GM12864 (cell line): ENCODE measurements at regions not wholly inside any gene's neighbourhood (a gene's known extent, or its start where the extent isn't known, plus 50 kb on each side); places are given as distances from the start of the nearest gene placed in this dataset.

Experiments used
- DNase-seq: peaks from one replicate; pipeline ENCODE4 v3.0.0-alpha.2; 2011; ENCODE audit warnings: low read depth
- H3K4me3 ChIP-seq: 2 replicates; pipeline ENCODE4 v1.5.1; 2011; ENCODE audit warnings: mild to moderate bottlenecking, low read depth, low read length, control low read depth
- TF ChIP-seq, protein P1 (sequence below): IDR thresholded peaks from 2 replicates; pipeline ENCODE4 v1.5.1; 2011; ENCODE audit warnings: low read depth, mild to moderate bottlenecking, moderate library complexity, low read length, control low read depth, inconsistent platforms; ENCODE audit errors: missing control alignments

DNA sequence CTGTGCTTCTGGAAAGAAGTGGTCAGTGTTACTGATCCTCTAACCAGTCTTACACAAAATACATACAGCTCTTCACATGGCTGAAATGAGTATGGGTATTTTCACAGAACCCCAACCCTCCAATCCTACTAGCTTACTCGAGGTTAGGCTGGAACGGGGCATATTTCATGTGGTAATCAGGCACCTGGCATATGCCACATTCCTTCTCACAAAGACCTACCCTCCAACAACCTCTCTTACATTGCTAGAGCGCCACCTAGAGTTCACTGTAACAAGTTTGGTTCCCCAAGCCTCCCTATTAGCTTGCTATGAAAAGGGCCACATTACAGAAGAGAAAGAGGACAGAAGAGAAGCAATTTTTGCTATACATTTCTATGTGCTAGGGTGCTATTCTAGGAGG, 597.3 kb downstream of the PRELID2 start:
- TF ChIP-seq, protein P1, sequence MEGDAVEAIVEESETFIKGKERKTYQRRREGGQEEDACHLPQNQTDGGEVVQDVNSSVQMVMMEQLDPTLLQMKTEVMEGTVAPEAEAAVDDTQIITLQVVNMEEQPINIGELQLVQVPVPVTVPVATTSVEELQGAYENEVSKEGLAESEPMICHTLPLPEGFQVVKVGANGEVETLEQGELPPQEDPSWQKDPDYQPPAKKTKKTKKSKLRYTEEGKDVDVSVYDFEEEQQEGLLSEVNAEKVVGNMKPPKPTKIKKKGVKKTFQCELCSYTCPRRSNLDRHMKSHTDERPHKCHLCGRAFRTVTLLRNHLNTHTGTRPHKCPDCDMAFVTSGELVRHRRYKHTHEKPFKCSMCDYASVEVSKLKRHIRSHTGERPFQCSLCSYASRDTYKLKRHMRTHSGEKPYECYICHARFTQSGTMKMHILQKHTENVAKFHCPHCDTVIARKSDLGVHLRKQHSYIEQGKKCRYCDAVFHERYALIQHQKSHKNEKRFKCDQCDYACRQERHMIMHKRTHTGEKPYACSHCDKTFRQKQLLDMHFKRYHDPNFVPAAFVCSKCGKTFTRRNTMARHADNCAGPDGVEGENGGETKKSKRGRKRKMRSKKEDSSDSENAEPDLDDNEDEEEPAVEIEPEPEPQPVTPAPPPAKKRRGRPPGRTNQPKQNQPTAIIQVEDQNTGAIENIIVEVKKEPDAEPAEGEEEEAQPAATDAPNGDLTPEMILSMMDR: peak; percentile 60
- H3K4me3 ChIP-seq: no peak overlapping the region
- DNase-seq: peak; percentile 15

DNA sequence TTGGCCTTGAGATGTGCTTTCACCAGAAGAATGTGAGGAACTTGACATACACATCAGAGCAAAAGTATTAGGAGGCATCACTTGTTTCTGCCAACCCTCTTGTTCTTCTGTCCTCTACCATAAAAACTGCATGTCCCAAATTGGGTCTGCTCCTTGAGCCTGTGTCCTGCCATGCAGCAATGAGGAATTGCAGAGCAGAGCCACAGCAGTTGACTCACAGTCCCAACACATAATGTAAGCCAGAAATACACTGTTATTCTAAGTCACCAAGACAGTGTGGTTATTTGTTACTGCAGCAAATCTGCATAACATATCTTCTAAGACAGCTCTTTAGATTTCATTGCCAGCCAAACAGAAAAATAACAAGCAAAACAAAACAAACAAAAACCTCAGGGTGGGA, 598.2 kb downstream of the PRELID2 start:
- no peak for DNase-seq
- TF ChIP-seq, protein P1: no peak
- no peak overlapping the region for H3K4me3 ChIP-seq

DNA sequence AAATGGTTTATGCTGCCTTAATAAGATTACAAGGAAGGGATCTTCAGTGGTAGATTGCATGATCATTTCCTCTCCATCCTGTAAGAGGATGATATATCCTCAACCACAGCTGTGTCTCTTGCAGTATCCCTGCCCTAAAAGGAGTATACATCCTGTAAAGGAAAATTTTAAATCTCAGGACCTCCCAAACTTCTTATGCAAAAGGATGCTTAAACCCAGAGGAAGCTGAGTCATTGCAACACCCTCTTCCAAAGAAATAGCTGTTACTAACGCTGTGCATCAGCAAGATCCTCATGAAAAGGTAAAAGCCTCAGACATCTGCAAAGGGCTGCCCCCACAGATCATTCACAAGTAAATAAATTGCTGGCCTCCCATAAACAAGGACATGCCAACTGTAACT, 599.0 kb downstream of the PRELID2 start:
- no peak overlapping the region for H3K4me3 ChIP-seq
- no peak for DNase-seq
- TF ChIP-seq, protein P1: no peak

DNA sequence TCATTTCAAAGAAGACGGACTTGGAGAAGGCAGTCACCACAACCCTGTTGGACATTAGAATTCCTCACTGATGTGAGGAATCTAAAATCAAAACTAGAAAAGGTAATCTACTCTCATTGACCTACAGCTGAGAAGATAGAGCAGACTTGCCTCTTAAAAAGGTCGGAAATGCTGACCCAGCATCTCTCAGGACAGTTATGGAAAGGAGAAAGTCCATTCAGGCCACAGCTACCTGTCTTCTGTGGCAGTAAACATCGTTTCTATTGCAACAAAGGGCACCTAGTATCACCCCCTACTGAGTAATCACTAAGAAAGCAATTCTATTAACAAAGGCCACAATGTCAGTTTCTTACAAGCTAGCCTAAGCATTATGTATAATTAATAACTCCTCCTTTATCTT, 601.7 kb downstream of the PRELID2 start:
- H3K4me3 ChIP-seq: no peak overlapping the region
- TF ChIP-seq, protein P1: no peak
- no peak for DNase-seq

DNA sequence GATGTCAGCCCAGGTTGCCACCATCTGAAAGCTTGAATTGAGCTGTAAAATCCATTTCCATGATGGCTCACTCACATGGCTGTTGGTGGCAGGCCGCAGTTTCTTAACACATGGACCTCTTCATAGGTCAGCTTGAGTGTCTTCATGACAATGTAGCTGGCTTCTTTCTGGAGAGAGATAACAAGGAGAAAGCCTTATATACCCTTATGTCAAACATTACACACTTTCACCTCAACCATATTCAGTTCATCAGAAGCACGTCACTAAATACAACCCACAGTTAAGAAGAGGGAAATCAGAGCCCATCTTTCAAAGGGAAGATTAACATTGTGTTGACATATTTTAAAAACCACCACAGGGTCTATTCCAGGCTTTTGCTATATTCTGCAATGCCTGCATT, 604.4 kb downstream of the PRELID2 start:
- no peak for DNase-seq
- TF ChIP-seq, protein P1: no peak
- no peak overlapping the region for H3K4me3 ChIP-seq

DNA sequence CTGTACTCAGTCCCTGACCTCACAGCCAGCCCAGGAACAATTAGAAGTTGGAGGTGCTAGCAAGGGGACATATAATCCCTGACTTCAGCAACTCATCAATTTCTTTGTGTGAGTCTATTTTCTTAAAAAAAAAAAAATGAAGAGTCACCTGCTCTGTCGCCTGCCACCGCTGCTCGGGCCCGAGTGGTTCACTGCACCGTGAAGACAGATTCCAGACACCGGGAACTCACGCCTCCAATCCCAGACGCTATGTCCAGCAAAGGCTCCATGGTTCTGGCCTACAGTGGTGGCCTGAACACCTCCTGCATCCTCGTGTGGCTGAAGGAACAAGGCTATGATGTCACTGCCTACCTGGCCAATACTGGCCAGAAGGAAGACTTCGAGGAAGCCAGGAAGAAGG, 606.6 kb downstream of the PRELID2 start:
- H3K4me3 ChIP-seq: no peak overlapping the region

DNA sequence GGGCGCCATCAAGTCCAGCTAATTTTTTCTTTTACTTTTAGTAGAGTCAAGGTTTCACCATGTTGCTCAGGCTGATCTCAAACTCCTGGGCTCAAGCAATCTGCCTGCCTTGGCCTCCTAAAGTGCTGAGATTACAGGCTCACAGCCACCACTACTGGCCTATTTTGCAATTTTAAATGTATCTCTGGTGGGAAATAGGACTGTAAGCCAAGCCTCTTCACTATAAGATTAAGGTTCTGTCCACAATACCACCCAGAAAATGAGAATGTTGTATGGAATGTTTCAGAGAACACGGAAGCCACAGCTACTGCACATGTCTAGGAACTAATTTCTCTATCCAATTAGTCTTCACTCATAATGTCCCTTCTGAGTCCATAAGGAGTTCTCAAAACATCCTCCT, 607.3 kb downstream of the PRELID2 start:
- H3K4me3 ChIP-seq: no peak overlapping the region
- TF ChIP-seq, protein P1: no peak
- DNase-seq: no peak

More for the DNA sequence above, 606.6 kb downstream of the PRELID2 start:
- TF ChIP-seq, protein P1: no peak
- no peak for DNase-seq
